ENCODE measurements at regions not wholly inside any gene's neighbourhood (a gene's known extent, or its start where the extent isn't known, plus 50 kb on each side); places are given as distances from the start of the nearest gene placed in this dataset.
"Not testable (repeated sequence)": the region's sequence is repeated elsewhere in the genome, so short reads cannot be mapped to it uniquely, and the experiment has no call there.

DNA sequence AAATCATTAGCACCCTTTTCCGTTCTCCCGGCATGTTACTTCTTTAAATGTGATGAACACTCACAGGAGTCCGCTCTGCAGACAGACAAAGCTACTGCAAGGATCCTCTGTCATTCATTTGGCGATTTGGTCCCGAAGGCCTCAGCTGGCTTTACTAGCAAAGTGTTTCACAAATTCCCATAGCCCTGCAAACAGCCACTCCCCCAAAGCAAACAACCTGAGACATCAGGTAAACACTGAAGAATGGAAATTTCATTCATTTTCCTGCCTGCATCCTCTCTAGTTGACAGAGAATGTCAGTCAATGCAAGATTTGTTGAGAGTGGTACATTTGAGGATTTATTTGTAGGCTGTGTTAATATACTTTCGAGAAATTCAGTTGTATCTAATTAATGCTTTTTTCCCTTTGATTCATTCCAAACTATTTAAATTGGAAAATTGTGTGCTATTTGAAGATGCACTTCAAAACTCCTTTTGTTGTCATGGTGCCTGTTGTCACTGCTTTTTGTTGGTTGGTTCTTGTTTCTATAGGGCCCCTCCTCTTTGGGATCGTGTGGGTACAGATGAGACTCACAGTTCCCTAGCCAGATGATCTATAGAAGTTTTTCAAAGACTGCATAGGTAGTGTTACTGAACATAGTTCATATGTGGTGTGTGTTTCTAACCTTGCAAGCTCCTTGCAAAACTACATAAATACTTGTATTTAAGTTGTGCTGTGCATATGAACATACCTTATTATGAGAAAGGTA, 215.7 kb upstream of the PLGLB2 start:
- H3K9ac ChIP-seq (ENCODE audit: low read depth in 1 of 2, low read length in 2 of 2); H3K27me3 ChIP-seq (ENCODE audit: control insufficient read depth in 4 of 4, insufficient read depth in 4 of 4, low read length in 3 of 4); H3K9me3 ChIP-seq (ENCODE audit: control insufficient read depth in 4 of 4, low read length in 3 of 4); H3K36me3 ChIP-seq (ENCODE audit: control insufficient read depth in 4 of 4, insufficient read depth in 3 of 4, low read depth in 1 of 4, low read length in 3 of 4); DNase-seq (ENCODE audit: low spot score); H3K27ac ChIP-seq (ENCODE audit: low read depth in 1 of 2, low read length in 2 of 2); H3K4me3 ChIP-seq (ENCODE audit: low read depth in 1 of 3, low read length in 3 of 3); H3K4me1 ChIP-seq (ENCODE audit: control insufficient read depth in 4 of 4, insufficient read depth in 4 of 4, low read length in 3 of 4): not testable (repeated sequence)
- TF ChIP-seq FOXA2 (IDR thresholded peaks at IDR 0.05) = peak; percentile 24
- peak in 1 of 2 donors; percentile 3 for TF ChIP-seq HNF4A (conservative IDR thresholded peaks at IDR 0.05)
- 49% methylated on average over 4 of the region's 7 CpGs for WGBS

DNA sequence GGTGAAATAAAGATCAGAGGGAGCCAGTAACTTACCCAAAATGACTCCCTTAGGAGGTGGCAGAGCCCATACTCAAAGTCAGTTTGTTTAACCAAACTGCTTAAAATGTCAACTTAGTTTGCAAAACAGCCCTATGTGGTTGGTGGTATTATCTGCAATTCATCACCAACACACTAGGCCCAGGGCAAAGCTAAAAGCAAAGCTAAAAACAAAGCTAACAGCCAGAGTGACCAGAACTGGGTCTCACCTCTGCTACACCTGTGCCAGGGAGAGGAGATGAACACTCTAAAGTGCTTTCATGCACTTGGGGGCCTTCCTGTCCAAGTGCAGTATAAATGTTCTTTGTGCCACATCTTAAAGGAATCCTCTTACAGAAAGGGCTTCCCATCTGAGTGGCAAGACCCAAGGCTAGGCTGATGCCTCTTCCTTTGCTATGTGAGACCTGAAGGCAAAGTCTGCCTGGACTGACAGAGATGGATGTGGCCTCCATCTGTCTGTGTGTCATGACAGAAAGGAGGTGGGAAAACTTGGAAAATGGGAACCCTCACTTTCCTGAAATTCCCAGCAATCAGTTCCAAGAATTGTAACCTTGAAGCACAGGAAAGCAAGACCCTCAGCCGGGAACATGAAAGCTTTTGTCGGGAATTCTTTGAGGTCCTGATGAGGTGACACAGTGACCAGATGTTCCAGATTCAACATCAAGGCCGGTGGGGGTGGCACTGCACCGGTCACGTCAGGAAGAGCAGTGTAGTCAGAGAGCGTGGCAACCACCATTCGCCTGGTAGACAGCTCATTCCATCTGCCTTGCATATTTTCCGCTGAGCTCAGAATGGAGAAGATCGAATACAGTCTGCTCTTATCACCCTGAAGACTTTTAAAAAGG, 214.3 kb upstream of the PLGLB2 start:
- not testable (repeated sequence) for H3K27ac ChIP-seq (ENCODE audit: low read depth in 1 of 2, low read length in 2 of 2); DNase-seq (ENCODE audit: low spot score); H3K36me3 ChIP-seq (ENCODE audit: control insufficient read depth in 4 of 4, insufficient read depth in 3 of 4, low read depth in 1 of 4, low read length in 3 of 4); H3K4me3 ChIP-seq (ENCODE audit: low read depth in 1 of 3, low read length in 3 of 3); H3K27me3 ChIP-seq (ENCODE audit: control insufficient read depth in 4 of 4, insufficient read depth in 4 of 4, low read length in 3 of 4); H3K9ac ChIP-seq (ENCODE audit: low read depth in 1 of 2, low read length in 2 of 2); H3K4me1 ChIP-seq (ENCODE audit: control insufficient read depth in 4 of 4, insufficient read depth in 4 of 4, low read length in 3 of 4); H3K9me3 ChIP-seq (ENCODE audit: control insufficient read depth in 4 of 4, low read length in 3 of 4)
- 80% methylated on average over 7 of the region's 9 CpGs for WGBS

DNA sequence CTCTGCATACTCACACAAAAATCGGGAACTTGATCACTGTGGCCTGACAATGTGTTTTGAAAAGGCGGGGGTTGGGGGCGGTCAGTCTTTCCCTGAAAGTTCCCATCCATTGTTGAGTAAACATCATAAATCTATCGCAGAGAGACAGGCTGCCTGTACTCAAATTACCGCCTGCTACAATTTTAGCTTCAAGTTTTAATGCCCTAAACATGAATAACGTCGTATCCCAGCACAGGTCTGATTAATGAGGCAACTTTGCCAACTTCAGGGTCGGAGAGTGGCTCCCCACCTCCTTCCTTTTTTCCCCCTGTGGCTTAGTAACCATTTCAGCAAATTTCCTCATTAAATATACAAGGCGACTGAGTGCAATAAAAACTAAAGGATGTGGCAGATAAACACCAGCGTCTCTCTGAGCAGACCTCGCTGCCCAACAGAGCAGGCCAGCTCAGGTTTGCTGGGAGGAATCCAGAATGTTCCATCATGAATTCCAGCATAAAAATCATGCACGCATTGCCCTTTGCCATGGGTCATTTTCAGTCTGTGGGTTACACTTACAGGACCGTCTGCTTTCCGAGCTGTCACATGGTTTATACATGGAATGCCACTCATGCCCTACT, 213.5 kb upstream of the PLGLB2 start:
- H3K36me3 ChIP-seq (ENCODE audit: control insufficient read depth in 4 of 4, insufficient read depth in 3 of 4, low read depth in 1 of 4, low read length in 3 of 4); DNase-seq (ENCODE audit: low spot score); H3K27me3 ChIP-seq (ENCODE audit: control insufficient read depth in 4 of 4, insufficient read depth in 4 of 4, low read length in 3 of 4); H3K4me1 ChIP-seq (ENCODE audit: control insufficient read depth in 4 of 4, insufficient read depth in 4 of 4, low read length in 3 of 4); H3K9ac ChIP-seq (ENCODE audit: low read depth in 1 of 2, low read length in 2 of 2); H3K4me3 ChIP-seq (ENCODE audit: low read depth in 1 of 3, low read length in 3 of 3); H3K9me3 ChIP-seq (ENCODE audit: control insufficient read depth in 4 of 4, low read length in 3 of 4); H3K27ac ChIP-seq (ENCODE audit: low read depth in 1 of 2, low read length in 2 of 2): not testable (repeated sequence)
- 89% methylated on average over 5 of the region's 14 CpGs for WGBS

DNA sequence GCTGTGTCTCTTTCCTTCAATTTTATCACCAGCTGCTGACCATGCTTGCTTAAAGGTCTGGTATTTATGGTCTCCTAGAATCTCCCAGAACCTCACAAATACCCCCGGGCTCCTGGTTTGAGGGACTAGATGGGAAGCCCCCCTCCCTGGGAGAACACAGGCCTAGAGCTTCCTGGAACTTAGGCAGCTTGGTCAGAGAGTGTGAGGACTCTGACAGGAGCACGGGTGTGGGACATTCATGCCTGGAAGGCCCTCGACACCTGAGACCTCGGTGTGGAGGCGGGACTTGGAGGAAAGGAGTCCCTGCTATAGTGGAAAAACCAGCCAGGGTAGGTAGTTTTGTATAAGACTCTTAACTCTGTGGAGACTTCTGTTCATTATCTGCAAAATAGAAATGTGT, 211.5 kb upstream of the PLGLB2 start:
- H3K4me3 ChIP-seq (ENCODE audit: low read depth in 1 of 3, low read length in 3 of 3); H3K9me3 ChIP-seq (ENCODE audit: control insufficient read depth in 4 of 4, low read length in 3 of 4); H3K36me3 ChIP-seq (ENCODE audit: control insufficient read depth in 4 of 4, insufficient read depth in 3 of 4, low read depth in 1 of 4, low read length in 3 of 4); DNase-seq (ENCODE audit: low spot score); H3K27ac ChIP-seq (ENCODE audit: low read depth in 1 of 2, low read length in 2 of 2); H3K4me1 ChIP-seq (ENCODE audit: control insufficient read depth in 4 of 4, insufficient read depth in 4 of 4, low read length in 3 of 4); H3K27me3 ChIP-seq (ENCODE audit: control insufficient read depth in 4 of 4, insufficient read depth in 4 of 4, low read length in 3 of 4); H3K9ac ChIP-seq (ENCODE audit: low read depth in 1 of 2, low read length in 2 of 2): not testable (repeated sequence)
- 83% methylated on average over 5 of the region's 5 CpGs for WGBS

DNA sequence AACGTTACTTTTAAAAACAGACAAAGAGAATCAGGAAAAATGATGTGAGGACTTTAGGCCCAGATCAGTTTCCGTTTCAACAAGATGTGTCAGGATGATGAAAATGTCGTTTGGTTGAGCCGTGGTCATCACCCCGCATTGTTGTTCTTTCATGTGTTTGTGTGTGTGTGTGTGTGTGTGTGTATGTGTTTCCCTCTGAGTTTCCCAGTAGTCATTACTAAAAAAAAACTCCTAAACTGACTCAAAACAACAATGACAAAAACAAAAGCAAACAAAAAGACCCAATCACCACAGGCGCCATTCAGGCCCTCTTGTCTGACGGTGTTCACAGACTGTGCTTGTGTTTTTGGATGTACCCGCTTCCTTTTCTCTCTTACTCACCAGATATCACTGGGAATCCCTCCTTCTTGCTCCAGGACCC, 210.6 kb upstream of the PLGLB2 start:
- H3K27ac ChIP-seq (ENCODE audit: low read depth in 1 of 2, low read length in 2 of 2); H3K9me3 ChIP-seq (ENCODE audit: control insufficient read depth in 4 of 4, low read length in 3 of 4); H3K4me1 ChIP-seq (ENCODE audit: control insufficient read depth in 4 of 4, insufficient read depth in 4 of 4, low read length in 3 of 4); H3K27me3 ChIP-seq (ENCODE audit: control insufficient read depth in 4 of 4, insufficient read depth in 4 of 4, low read length in 3 of 4); H3K4me3 ChIP-seq (ENCODE audit: low read depth in 1 of 3, low read length in 3 of 3); H3K36me3 ChIP-seq (ENCODE audit: control insufficient read depth in 4 of 4, insufficient read depth in 3 of 4, low read depth in 1 of 4, low read length in 3 of 4); DNase-seq (ENCODE audit: low spot score); H3K9ac ChIP-seq (ENCODE audit: low read depth in 1 of 2, low read length in 2 of 2): not testable (repeated sequence)
- 84% methylated on average over 8 of the region's 8 CpGs for WGBS

DNA sequence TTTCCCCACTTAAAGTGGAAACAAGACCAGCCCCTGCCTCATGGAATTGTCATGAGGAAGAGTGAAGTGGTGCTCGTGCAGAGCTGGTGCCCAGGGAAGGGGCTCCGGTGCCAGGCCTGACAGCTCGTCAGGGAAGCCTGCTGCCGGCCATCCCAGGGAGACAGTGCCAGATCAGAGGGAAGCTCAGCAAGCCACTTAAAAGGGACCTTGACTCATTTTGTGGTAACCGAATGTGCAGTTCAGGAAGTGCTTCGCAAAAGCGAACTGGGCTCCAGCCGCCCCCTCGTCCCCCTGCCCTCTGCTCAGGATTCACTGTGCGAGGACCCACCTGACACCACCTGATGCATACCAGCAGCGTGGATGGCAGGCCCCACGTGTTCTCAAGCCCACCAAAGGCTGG, 209.6 kb upstream of the PLGLB2 start:
- DNase-seq (ENCODE audit: low spot score); H3K9ac ChIP-seq (ENCODE audit: low read depth in 1 of 2, low read length in 2 of 2); H3K4me1 ChIP-seq (ENCODE audit: control insufficient read depth in 4 of 4, insufficient read depth in 4 of 4, low read length in 3 of 4); H3K27ac ChIP-seq (ENCODE audit: low read depth in 1 of 2, low read length in 2 of 2); H3K27me3 ChIP-seq (ENCODE audit: control insufficient read depth in 4 of 4, insufficient read depth in 4 of 4, low read length in 3 of 4); H3K9me3 ChIP-seq (ENCODE audit: control insufficient read depth in 4 of 4, low read length in 3 of 4); H3K4me3 ChIP-seq (ENCODE audit: low read depth in 1 of 3, low read length in 3 of 3); H3K36me3 ChIP-seq (ENCODE audit: control insufficient read depth in 4 of 4, insufficient read depth in 3 of 4, low read depth in 1 of 4, low read length in 3 of 4): not testable (repeated sequence)
- 86% methylated on average over 4 of the region's 12 CpGs for WGBS

DNA sequence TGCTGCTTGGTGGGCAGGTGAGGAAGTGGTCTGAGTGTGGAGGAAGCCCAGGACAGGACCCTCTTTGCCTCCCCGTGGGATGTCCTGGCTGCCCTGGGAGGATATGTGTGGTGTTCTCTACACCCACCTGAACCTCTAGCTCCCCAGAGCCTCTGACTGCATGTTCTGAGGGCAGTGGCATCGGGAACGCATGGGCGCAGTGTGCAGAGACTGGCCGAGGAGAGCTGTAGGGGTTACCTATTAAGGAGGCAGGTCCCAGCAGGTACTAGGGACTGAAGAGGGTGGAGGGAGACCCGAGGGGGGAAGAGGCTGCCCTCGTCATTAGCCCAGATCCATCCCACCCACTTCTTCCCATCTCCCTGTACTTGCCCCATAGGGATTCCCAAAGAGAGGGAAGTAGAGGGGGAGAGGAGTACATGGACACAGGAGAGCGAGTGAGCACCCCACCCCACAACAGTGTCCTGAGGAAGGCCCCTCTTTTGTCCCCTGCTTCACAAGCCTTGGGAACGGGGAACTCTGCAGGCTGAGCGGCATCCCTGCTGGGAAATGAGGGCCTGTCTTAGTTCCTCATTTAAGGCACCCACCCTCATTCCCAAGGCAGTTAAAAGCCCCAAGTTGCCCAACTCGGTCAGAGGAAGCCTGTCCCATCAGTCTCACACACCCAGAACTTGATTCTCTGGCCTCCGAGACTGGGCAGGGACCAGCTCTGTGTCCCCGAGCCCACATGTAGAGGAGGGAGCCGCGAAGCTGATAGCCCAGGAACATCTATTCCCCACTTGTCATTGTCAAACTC, 208.5 kb upstream of the PLGLB2 start:
- not testable (repeated sequence) for H3K4me3 ChIP-seq (ENCODE audit: low read depth in 1 of 3, low read length in 3 of 3); H3K36me3 ChIP-seq (ENCODE audit: control insufficient read depth in 4 of 4, insufficient read depth in 3 of 4, low read depth in 1 of 4, low read length in 3 of 4); H3K9me3 ChIP-seq (ENCODE audit: control insufficient read depth in 4 of 4, low read length in 3 of 4); H3K27me3 ChIP-seq (ENCODE audit: control insufficient read depth in 4 of 4, insufficient read depth in 4 of 4, low read length in 3 of 4); DNase-seq (ENCODE audit: low spot score); H3K4me1 ChIP-seq (ENCODE audit: control insufficient read depth in 4 of 4, insufficient read depth in 4 of 4, low read length in 3 of 4); H3K27ac ChIP-seq (ENCODE audit: low read depth in 1 of 2, low read length in 2 of 2); H3K9ac ChIP-seq (ENCODE audit: low read depth in 1 of 2, low read length in 2 of 2)
- WGBS = 91% methylated on average over 10 of the region's 15 CpGs
